GM21723 (cell line): ENCODE measurements at regions not wholly inside any gene's neighbourhood (a gene's known extent, or its start where the extent isn't known, plus 50 kb on each side); places are given as distances from the start of the nearest gene placed in this dataset.
"Not testable (repeated sequence)": the region's sequence is repeated elsewhere in the genome, so short reads cannot be mapped to it uniquely, and the experiment has no call there.

Experiments
- ATAC-seq: cut with Tn5 transposase; IDR thresholded peaks from one replicate; pipeline ENCODE4 v1.9.1; 2021; ENCODE audit warnings: mild to moderate bottlenecking, moderate library complexity; ENCODE audit not compliant: unreplicated experiment

GRCh38 chr1:221978631-221979334 is 236.9 kb upstream of the DUSP10 start:
- ATAC-seq: not testable (repeated sequence)

- ATAC-seq: not testable (repeated sequence)
These were observed 231.9 kb upstream of the DUSP10 start for GRCh38 chr1:221973787-221974186.

- no peak for ATAC-seq
These were observed 230.7 kb upstream of the DUSP10 start for GRCh38 chr1:221972276-221973235.

GRCh38 chr1:221971035-221971434 is 229.1 kb upstream of the DUSP10 start:
- not testable (repeated sequence) for ATAC-seq

- ATAC-seq: not testable (repeated sequence)
These were observed 227.5 kb upstream of the DUSP10 start for GRCh38 chr1:221969298-221969858.

GRCh38 chr1:221967538-221967937 is 225.6 kb upstream of the DUSP10 start:
- not testable (repeated sequence) for ATAC-seq

GRCh38 chr1:221966888-221967287 is 225.0 kb upstream of the DUSP10 start:
- ATAC-seq: not testable (repeated sequence)

GRCh38 chr1:221965891-221966290 is 224.0 kb upstream of the DUSP10 start:
- not testable (repeated sequence) for ATAC-seq

GRCh38 chr1:221965252-221965651 is 223.4 kb upstream of the DUSP10 start:
- no peak for ATAC-seq

GRCh38 chr1:221963742-221964141 is 221.9 kb upstream of the DUSP10 start:
- ATAC-seq: no peak

GRCh38 chr1:221962385-221962784 is 220.5 kb upstream of the DUSP10 start:
- ATAC-seq: no peak

- peak; percentile 97 for ATAC-seq
These were observed 219.8 kb upstream of the DUSP10 start for GRCh38 chr1:221961532-221962292.

- ATAC-seq: not testable (repeated sequence)
These were observed 216.3 kb upstream of the DUSP10 start for GRCh38 chr1:221958161-221958562.

- not testable (repeated sequence) for ATAC-seq
These were observed 215.5 kb upstream of the DUSP10 start for GRCh38 chr1:221957350-221957749.

- ATAC-seq: no peak
These were observed 208.1 kb upstream of the DUSP10 start for GRCh38 chr1:221949996-221950395.

- ATAC-seq: no peak
These were observed 206.6 kb upstream of the DUSP10 start for GRCh38 chr1:221948459-221948858.

GRCh38 chr1:221947731-221948130 is 205.8 kb upstream of the DUSP10 start:
- ATAC-seq: no peak

- no peak for ATAC-seq
These were observed 204.9 kb upstream of the DUSP10 start for GRCh38 chr1:221946768-221947167.

- no peak for ATAC-seq
These were observed 203.8 kb upstream of the DUSP10 start for GRCh38 chr1:221945669-221946068.

- no peak for ATAC-seq
These were observed 202.5 kb upstream of the DUSP10 start for GRCh38 chr1:221944247-221944870.
